Adrenal gland (tissue), 9 donors: ENCODE measurements at regions not wholly inside any gene's neighbourhood (a gene's known extent, or its start where the extent isn't known, plus 50 kb on each side); places are given as distances from the start of the nearest gene placed in this dataset.
"Not testable (repeated sequence)": the region's sequence is repeated elsewhere in the genome, so short reads cannot be mapped to it uniquely, and the experiment has no call there.

Experiments used
- DNase-seq, 7 donors: peaks; one replicate each; pipeline ENCODE4 v3.0.0-alpha.2; 2019 to 2020
- H3K27ac ChIP-seq, 5 donors: fragments of 200-600 bp; sonication (generic) in 4 of 5; 1 replicate in 3 of 5; 2 replicates in 2 of 5; pipeline versions ENCODE4 v1.5.1 to v1.8.0; 2016 to 2020; ENCODE audit warnings: mild to moderate bottlenecking in 1 of 5
- H3K27me3 ChIP-seq: fragments of 200-600 bp; 2 replicates; pipeline ENCODE4 v1.8.0; 2021
- H3K36me3 ChIP-seq, 2 donors: fragments of 200-600 bp; replicated peaks in 1 of 2; 1 replicate in 1 of 2; 2 replicates in 1 of 2; pipeline versions ENCODE4 v1.5.1 to v1.8.0; 2018 to 2022
- H3K4me1 ChIP-seq, 2 donors: fragments of 200-600 bp; replicated peaks in 1 of 2; 1 replicate in 1 of 2; 2 replicates in 1 of 2; pipeline versions ENCODE4 v1.5.1 to v1.8.0; 2018 to 2021
- H3K4me3 ChIP-seq, 4 donors: fragments of 200-600 bp; sonication (generic) in 3 of 4; one replicate each; pipeline ENCODE4 v1.5.1; 2016 to 2018
- H3K9me3 ChIP-seq, 3 donors: fragments of 200-600 bp; sonication (generic) in 1 of 3; replicated peaks in 1 of 3; 1 replicate in 2 of 3; 2 replicates in 1 of 3; pipeline versions ENCODE4 v1.5.1 to v1.8.0; 2016 to 2021
- CTCF ChIP-seq, 6 experiments: fragments of 450-650 bp in 4 of 6; fragments of 200-600 bp in 2 of 6; sonication (generic) in 1 of 6; IDR thresholded peaks; 1 replicate in 5 of 6; 2 replicates in 1 of 6; pipeline versions ENCODE4 v1.5.1 to v1.8.0; 2016 to 2021; ENCODE audit warnings: antibody characterized with exemption in 6 of 6, mild to moderate bottlenecking in 2 of 6, moderate library complexity in 1 of 6
- POLR2A ChIP-seq, 2 donors: fragments of 450-650 bp; IDR thresholded peaks; one replicate each; pipeline ENCODE4 v1.6.1; 2017; ENCODE audit warnings: antibody characterized with exemption in 2 of 2, mild to moderate bottlenecking in 2 of 2, moderate library complexity in 1 of 2
- WGBS, 4 donors: extraction: QIAGEN DNeasy Blood & Tissue Kit in 2 of 4; methylation state at CpG; one replicate each; pipeline versions ENCODE4 v1.1.5 to v1.1.7; 2013 to 2017; 5-methylcytosine and 5-hydroxymethylcytosine counted together
- intact Hi-C, 2 donors: fragments of 100-400 bp; cut with DNase I; formaldehyde crosslinking; loops; one replicate each; pipeline versions ENCODE4 v1.14.1 to v1.15.0; 2022 to 2023
- donor health status: healthy with polysubstance abuse.
- donor health status: Bipolar disorder and iron deficiency.
- donor health status: DM: yes; HTN: yes; CAD: no.
- donor health status: DM: no; HTN: no; CAD: no.
- donor health status: DM: no; HTN: no; CAD: no.

DNA sequence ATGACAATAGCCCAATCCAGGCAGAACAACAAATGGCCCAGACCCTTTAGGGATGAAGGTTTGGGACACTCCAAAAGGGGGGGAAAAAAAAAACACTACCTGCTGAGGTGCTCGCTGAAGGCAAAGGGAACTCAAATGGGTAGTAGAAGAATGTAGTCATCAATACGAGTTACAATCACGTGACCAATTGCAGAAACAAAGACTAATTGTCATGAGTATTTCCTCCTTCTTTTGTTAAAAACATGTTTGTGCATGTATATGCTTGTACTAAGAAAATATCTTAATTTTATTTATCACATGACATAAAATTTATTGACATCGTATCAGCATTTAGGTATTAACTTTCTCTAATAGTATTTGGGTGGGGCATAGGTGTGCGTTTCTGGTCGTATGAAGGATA is 743.5 kb downstream of the DNAH5 start:
- no peaks in the 10 kb centered on the region for H3K36me3 ChIP-seq
- no peak overlapping the region for H3K4me3 ChIP-seq
- no peaks in the 10 kb centered on the region for H3K4me1 ChIP-seq
- no peaks in the 10 kb centered on the region for H3K27me3 ChIP-seq
- intact Hi-C loops, result no loop called here
- no peak overlapping the region for H3K27ac ChIP-seq
- 66 to 83% (median 71%) methylated on average over 6 of the region's 6 CpGs for WGBS, 4 donors
- no peak for TF ChIP-seq CTCF (IDR thresholded peaks at IDR 0.05)
- TF ChIP-seq POLR2A (IDR thresholded peaks at IDR 0.05), result no peak
- no peaks in the 10 kb centered on the region for H3K9me3 ChIP-seq
- no peak for DNase-seq

GRCh38 chr5:13198226-13198625 is 746.3 kb downstream of the DNAH5 start:
- H3K4me1 ChIP-seq, H3K27ac ChIP-seq, DNase-seq, H3K36me3 ChIP-seq, intact Hi-C loops, H3K4me3 ChIP-seq, H3K9me3 ChIP-seq, H3K27me3 ChIP-seq: not testable (repeated sequence)
- WGBS, 4 donors, result 40 to 66% (median 54%) methylated on average over 2 of the region's 2 CpGs

DNA sequence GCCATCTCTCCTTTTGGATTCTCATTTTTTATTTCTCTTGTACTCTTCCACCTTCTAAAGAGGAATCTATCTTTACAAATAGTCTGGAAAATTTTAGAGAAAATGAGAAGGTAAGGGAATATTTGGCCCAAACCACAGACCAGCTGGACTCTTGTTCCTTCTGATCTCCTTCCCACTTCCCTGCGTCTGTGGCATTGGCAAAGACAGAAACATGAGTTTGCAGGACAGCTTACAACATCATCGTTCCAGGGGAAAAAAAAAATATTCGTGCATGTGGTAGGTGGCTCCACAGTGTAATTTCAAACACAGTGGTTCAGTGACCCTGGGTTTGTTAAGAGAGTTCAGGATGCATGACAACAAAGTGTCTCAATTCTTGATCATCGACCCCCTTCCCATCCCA is 755.0 kb downstream of the DNAH5 start:
- H3K9me3 ChIP-seq, result no peaks in the 10 kb centered on the region
- H3K4me1 ChIP-seq, result peaks cover 0 to 3% of the 10 kb centered on the region in 2 donors
- WGBS, 4 donors, result 66 to 71% (median 70%) methylated on average over 4 of the region's 4 CpGs
- no peaks in the 10 kb centered on the region for H3K27me3 ChIP-seq
- H3K36me3 ChIP-seq, result no peaks in the 10 kb centered on the region
- TF ChIP-seq POLR2A (IDR thresholded peaks at IDR 0.05), result no peak
- TF ChIP-seq CTCF (IDR thresholded peaks at IDR 0.05), result no peak
- intact Hi-C loops, result no loop called here
- no peak overlapping the region for H3K4me3 ChIP-seq
- DNase-seq, result peak in 1 of 7 donors; percentile 7
- no peak overlapping the region for H3K27ac ChIP-seq

DNA sequence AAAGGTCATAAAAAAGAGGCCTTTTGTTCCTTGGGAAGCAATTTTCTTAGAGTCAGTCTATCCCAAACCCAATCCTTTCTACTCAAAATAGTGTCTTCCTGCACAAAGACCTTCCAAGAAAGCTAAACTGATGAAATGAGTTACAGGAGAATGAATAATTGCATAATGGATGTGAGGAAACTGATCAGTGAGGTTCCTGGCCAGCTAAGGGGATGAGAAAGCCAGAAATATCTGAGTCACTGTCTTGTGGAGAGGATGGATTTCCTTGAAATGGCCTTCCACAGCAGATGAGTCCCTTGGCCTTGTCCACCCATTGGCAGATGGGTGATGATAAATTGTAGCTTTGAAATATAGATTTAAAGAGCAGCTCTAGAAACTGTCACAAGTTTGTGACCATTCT is 756.1 kb downstream of the DNAH5 start:
- Histone ChIP-seq H3K4me1 (peaks cover 0 to 3% of the 10 kb centered on the region in 2 donors), H3K27me3 (no peaks in the 10 kb centered on the region), H3K4me3 (no peak overlapping the region), H3K36me3 (no peaks in the 10 kb centered on the region), H3K9me3 (no peaks in the 10 kb centered on the region), H3K27ac (no peak overlapping the region)
- intact Hi-C loops, result no loop called here
- DNase-seq, result no peak
- no peak for TF ChIP-seq POLR2A (IDR thresholded peaks at IDR 0.05)
- TF ChIP-seq CTCF (IDR thresholded peaks at IDR 0.05), result no peak

DNA sequence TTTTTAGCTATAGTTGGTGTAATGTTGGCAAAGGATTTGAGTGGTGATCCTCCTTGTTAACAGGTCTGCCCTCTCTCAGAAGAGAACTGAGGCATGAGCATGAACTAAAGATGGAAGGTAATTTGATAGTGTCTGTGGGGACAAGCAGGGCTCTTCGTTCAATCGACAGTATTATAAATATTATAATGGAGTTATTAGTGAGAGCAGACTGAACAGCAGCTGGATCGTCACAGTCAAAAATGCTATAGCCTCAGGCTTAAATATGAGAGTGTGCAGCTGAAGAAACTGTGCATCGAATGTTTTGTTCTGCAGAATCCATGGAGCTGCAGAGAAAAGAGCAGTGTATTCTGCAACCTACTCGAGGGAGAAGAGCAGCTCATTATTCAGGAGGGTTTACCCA is 757.3 kb downstream of the DNAH5 start:
- no peaks in the 10 kb centered on the region for H3K27me3 ChIP-seq
- no peak overlapping the region for H3K4me3 ChIP-seq
- peaks cover 0 to 3% of the 10 kb centered on the region in 2 donors for H3K4me1 ChIP-seq
- H3K36me3 ChIP-seq, result no peaks in the 10 kb centered on the region
- 73 to 86% (median 80%) methylated on average over 5 of the region's 5 CpGs for WGBS, 4 donors
- H3K27ac ChIP-seq, result no peak overlapping the region
- intact Hi-C loops, result no loop called here
- no peaks in the 10 kb centered on the region for H3K9me3 ChIP-seq
- DNase-seq, result no peak
- TF ChIP-seq POLR2A (IDR thresholded peaks at IDR 0.05) (no peak), CTCF (IDR thresholded peaks at IDR 0.05) (no peak)
